ENCODE measurements at regions not wholly inside any gene's neighbourhood (a gene's known extent, or its start where the extent isn't known, plus 50 kb on each side); places are given as distances from the start of the nearest gene placed in this dataset.

- TF ChIP-seq SIN3A (IDR thresholded peaks at IDR 0.05; ENCODE audit: borderline replicate concordance, insufficient read depth, low read length), result no peak
- TF ChIP-seq REST (IDR thresholded peaks at IDR 0.05; ENCODE audit: insufficient read depth in 1 of 2, low read depth in 2 of 2, low read length in 2 of 2), result no peak
- TF ChIP-seq POLR2AphosphoS5 (IDR thresholded peaks at IDR 0.05; ENCODE audit: low read depth, low read length), result no peak
- TF ChIP-seq TAF1 (IDR thresholded peaks at IDR 0.05; ENCODE audit: borderline replicate concordance, insufficient read depth, low read length), result no peak
Observed at GRCh38 chr11:112465433-112466024, 204.9 kb upstream of the PLET1 start.
